H1 (cell line): ENCODE measurements at regions not wholly inside any gene's neighbourhood (a gene's known extent, or its start where the extent isn't known, plus 50 kb on each side); places are given as distances from the start of the nearest gene placed in this dataset.

Experiments
- BACH1 ChIP-seq: IDR thresholded peaks from 2 replicates; pipeline ENCODE4 v1.6.1; 2012; ENCODE audit warnings: low read length, improper control_type of control experiment
- CBX5 ChIP-seq: fragments of 300-800, 300-1000 bp; sonication (generic); IDR thresholded peaks from 2 replicates; pipeline ENCODE4 v1.7.1; 2016; ENCODE audit warnings: antibody characterized with exemption, low read length, low read depth
- CREB1 ChIP-seq: IDR thresholded peaks from 2 replicates; pipeline ENCODE4 v1.6.1; 2012; ENCODE audit warnings: inconsistent platforms
- HDAC2 ChIP-seq, 2 experiments: fragments of 300-600 bp in 1 of 2; sonication (generic) in 1 of 2; IDR thresholded peaks; 2 replicates each; pipeline ENCODE4 v1.6.1; 2011 to 2012; ENCODE audit warnings: low read depth in 2 of 2, low read length in 2 of 2, mild to moderate bottlenecking in 2 of 2, moderate library complexity in 2 of 2, borderline replicate concordance in 1 of 2, inconsistent platforms in 1 of 2
- HDAC6 ChIP-seq: IDR thresholded peaks from one replicate; pipeline ENCODE4 v1.7.1; 2012; ENCODE audit warnings: low read depth, mild to moderate bottlenecking, inconsistent platforms, low read length, moderate library complexity
- JUN ChIP-seq: IDR thresholded peaks from 2 replicates; pipeline ENCODE4 v1.6.1; 2011; ENCODE audit warnings: low read depth, mild to moderate bottlenecking, improper control_type of control experiment, low read length
- POLR2A ChIP-seq, 2 experiments: IDR thresholded peaks; 1 replicate in 1 of 2; 2 replicates in 1 of 2; pipeline ENCODE4 v1.6.1; 2011; ENCODE audit warnings: low read depth in 2 of 2, low read length in 2 of 2, mild to moderate bottlenecking in 2 of 2; ENCODE audit errors: control extremely low read depth in 1 of 2
- RBBP5 ChIP-seq: IDR thresholded peaks from 2 replicates; pipeline ENCODE4 v1.7.1; 2012; ENCODE audit warnings: low read depth, mild to moderate bottlenecking, inconsistent platforms, low read length, moderate library complexity, borderline replicate concordance
- RXRA ChIP-seq: IDR thresholded peaks from 2 replicates; pipeline ENCODE4 v1.6.1; 2011; ENCODE audit warnings: low read depth, mild to moderate bottlenecking, low read length, moderate library complexity; ENCODE audit not compliant: insufficient read depth
- SIRT6 ChIP-seq: IDR thresholded peaks from one replicate; pipeline ENCODE4 v1.7.1; 2012; ENCODE audit warnings: low read length, inconsistent platforms
- SP4 ChIP-seq: IDR thresholded peaks from 2 replicates; pipeline ENCODE4 v1.6.1; 2012; ENCODE audit warnings: low read length, inconsistent platforms
- TAF1 ChIP-seq: IDR thresholded peaks from 2 replicates; pipeline ENCODE4 v1.6.1; 2011; ENCODE audit warnings: mild to moderate bottlenecking, low read depth, low read length
- TCF12 ChIP-seq: IDR thresholded peaks from 2 replicates; pipeline ENCODE4 v1.6.1; 2011; ENCODE audit warnings: low read depth, mild to moderate bottlenecking, low read length
- TEAD4 ChIP-seq: IDR thresholded peaks from 2 replicates; pipeline ENCODE4 v1.6.1; 2012; ENCODE audit warnings: low read depth, low read length, inconsistent platforms, mixed read lengths
- YY1 ChIP-seq: IDR thresholded peaks from 2 replicates; pipeline ENCODE4 v1.6.1; 2011; ENCODE audit warnings: low read depth, mild to moderate bottlenecking, low read length
- TF ChIP-seq, protein P1 (sequence below): IDR thresholded peaks from 2 replicates; pipeline ENCODE4 v1.6.1; 2012; ENCODE audit warnings: inconsistent platforms
- TF ChIP-seq, protein P2 (sequence below): IDR thresholded peaks from 2 replicates; pipeline ENCODE4 v1.6.1; 2012; ENCODE audit warnings: low read length, inconsistent platforms

GRCh38 chr14:98819132-98819866 is 452.7 kb downstream of the BCL11B start (continued):
- TF ChIP-seq, protein P1, sequence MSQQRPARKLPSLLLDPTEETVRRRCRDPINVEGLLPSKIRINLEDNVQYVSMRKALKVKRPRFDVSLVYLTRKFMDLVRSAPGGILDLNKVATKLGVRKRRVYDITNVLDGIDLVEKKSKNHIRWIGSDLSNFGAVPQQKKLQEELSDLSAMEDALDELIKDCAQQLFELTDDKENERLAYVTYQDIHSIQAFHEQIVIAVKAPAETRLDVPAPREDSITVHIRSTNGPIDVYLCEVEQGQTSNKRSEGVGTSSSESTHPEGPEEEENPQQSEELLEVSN, result no peak; the same call in 1 of the 2 replicates
- TF ChIP-seq JUN, result no peak
- peak; percentile 73 to 99; a peak in 2 of 4 replicates for TF ChIP-seq HDAC2 (IDR thresholded peaks at IDR 0.05; ENCODE audit: borderline replicate concordance in 1 of 2, low read depth in 2 of 2, low read length in 2 of 2)
- TF ChIP-seq RXRA, result peak; percentile 45; the same call in 1 of the 2 replicates
- TF ChIP-seq, protein P2, sequence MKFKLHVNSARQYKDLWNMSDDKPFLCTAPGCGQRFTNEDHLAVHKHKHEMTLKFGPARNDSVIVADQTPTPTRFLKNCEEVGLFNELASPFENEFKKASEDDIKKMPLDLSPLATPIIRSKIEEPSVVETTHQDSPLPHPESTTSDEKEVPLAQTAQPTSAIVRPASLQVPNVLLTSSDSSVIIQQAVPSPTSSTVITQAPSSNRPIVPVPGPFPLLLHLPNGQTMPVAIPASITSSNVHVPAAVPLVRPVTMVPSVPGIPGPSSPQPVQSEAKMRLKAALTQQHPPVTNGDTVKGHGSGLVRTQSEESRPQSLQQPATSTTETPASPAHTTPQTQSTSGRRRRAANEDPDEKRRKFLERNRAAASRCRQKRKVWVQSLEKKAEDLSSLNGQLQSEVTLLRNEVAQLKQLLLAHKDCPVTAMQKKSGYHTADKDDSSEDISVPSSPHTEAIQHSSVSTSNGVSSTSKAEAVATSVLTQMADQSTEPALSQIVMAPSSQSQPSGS, result peak; percentile 86; the same call in 1 of the 2 replicates
- TF ChIP-seq RBBP5, result peak; percentile 100
- peak; percentile 99 for TF ChIP-seq TEAD4
- peak in 1 of 2 experiments; percentile 47; a peak in 1 of 3 replicates for TF ChIP-seq POLR2A (IDR thresholded peaks at IDR 0.05; ENCODE audit: control extremely low read depth in 1 of 2, low read depth in 2 of 2, low read length in 2 of 2)
- TF ChIP-seq TAF1, result 0 out of 2 replicates have a peak, but pooled peaks have one; percentile 44
- TF ChIP-seq BACH1, result no peak
- 0 out of 2 replicates have a peak, but pooled peaks have one; percentile 18 for TF ChIP-seq CREB1
- TF ChIP-seq YY1, result peak; percentile 68
- no peak for TF ChIP-seq CBX5
- TF ChIP-seq SP4, result no peak
- TF ChIP-seq HDAC6, result no peak
- TF ChIP-seq SIRT6, result no peak
- TF ChIP-seq TCF12, result peak; percentile 92; the same call in 1 of the 2 replicates
